Lower leg skin (tissue), 4 donors: ENCODE measurements at regions not wholly inside any gene's neighbourhood (a gene's known extent, or its start where the extent isn't known, plus 50 kb on each side); places are given as distances from the start of the nearest gene placed in this dataset.

Source experiments
- DNase-seq, 2 donors: peaks; one replicate each; pipeline ENCODE4 v3.0.0-alpha.2; 2019; ENCODE audit warnings: low spot score in 2 of 2
- H3K4me3 ChIP-seq: fragments of 200-600 bp; sonication (generic); 2 replicates; pipeline ENCODE4 v1.5.1; 2017; ENCODE audit warnings: mild to moderate bottlenecking, low read depth; ENCODE audit not compliant: poor library complexity, severe bottlenecking
- CTCF ChIP-seq, 3 donors: fragments of 450-650 bp; IDR thresholded peaks; one replicate each; pipeline ENCODE4 v1.5.1; 2016; ENCODE audit warnings: antibody characterized with exemption in 3 of 3, mild to moderate bottlenecking in 3 of 3, moderate library complexity in 2 of 3
- POLR2A ChIP-seq, 2 donors: fragments of 450-650 bp; IDR thresholded peaks; one replicate each; pipeline ENCODE4 v1.6.1; 2016 to 2017; ENCODE audit warnings: antibody characterized with exemption in 2 of 2, mild to moderate bottlenecking in 1 of 2, moderate library complexity in 1 of 2
- WGBS, 2 donors: methylation state at CpG; one replicate each; pipeline ENCODE4 v1.1.5; 2018; 5-methylcytosine and 5-hydroxymethylcytosine counted together
- intact Hi-C: fragments of 100-400 bp; cut with DNase I; formaldehyde crosslinking; loops from one replicate; pipeline ENCODE4 v1.15.0; 2023; ENCODE audit warnings: low total_unique reads

- DNase-seq, result no peak
- intact Hi-C loops, result no loop called here
- no peak for TF ChIP-seq CTCF (IDR thresholded peaks at IDR 0.05)
- no peak for TF ChIP-seq POLR2A (IDR thresholded peaks at IDR 0.05)
- 47 to 76% methylated on average over 2 of the region's 2 CpGs for WGBS, 2 donors
- H3K4me3 ChIP-seq, result no peak overlapping the region
Observed at GRCh38 chr5:99258819-99259218, 330.0 kb upstream of the CHD1 start.

DNA sequence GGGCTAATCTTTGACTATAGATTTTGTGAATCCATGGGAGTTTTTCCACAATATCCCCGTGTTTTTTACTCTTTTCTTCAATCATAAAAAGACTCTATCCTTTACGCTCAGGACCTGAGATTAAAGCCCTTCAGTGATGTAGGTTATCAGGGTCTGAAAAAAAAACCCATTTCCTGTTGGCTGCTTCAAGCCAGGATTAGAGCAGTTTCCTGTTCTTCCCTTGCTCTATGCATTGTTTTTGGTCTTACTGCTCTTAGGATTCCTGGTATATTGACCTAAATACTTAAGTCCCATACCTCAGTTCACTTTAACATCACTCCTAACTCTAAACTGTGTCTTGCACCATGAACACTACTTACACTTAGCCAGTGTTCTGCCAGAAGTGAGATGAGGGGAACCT is 319.3 kb upstream of the CHD1 start:
- DNase-seq, result no peak
- WGBS, 2 donors, result 53 to 68% methylated on average over 2 of the region's 2 CpGs
- H3K4me3 ChIP-seq, result no peak overlapping the region
- intact Hi-C loops, result no loop called here
- TF ChIP-seq POLR2A (IDR thresholded peaks at IDR 0.05) (no peak), CTCF (IDR thresholded peaks at IDR 0.05) (no peak)

- no peak for DNase-seq
- intact Hi-C loops, result no loop called here
- no peak overlapping the region for H3K4me3 ChIP-seq
- 50 to 53% methylated on average over 4 of the region's 4 CpGs for WGBS, 2 donors
- TF ChIP-seq CTCF (IDR thresholded peaks at IDR 0.05), result no peak
- no peak for TF ChIP-seq POLR2A (IDR thresholded peaks at IDR 0.05)
Observed at GRCh38 chr5:99247346-99247745, 318.5 kb upstream of the CHD1 start.

DNA sequence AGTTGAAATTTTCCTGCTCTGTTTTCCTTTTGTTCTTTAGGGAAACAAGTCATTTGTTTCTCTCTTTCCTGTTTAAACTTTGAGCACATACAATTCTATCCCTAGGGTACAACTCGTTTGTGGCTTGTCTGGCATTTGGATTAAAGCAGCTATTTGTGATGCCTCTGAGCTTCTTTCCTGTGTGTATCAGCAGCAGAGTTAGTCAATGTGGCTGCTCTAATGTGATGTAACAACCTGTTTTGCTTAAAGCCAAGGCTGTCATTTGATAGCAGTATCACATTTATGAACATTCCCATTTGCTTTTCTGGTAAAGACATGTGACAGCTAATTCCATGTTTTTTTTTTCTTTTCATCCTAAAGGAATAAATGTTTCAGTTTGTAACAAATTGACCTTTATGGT is 314.3 kb upstream of the CHD1 start:
- no peak for TF ChIP-seq POLR2A (IDR thresholded peaks at IDR 0.05)
- TF ChIP-seq CTCF (IDR thresholded peaks at IDR 0.05), result no peak
- no peak for DNase-seq
- intact Hi-C loops, result no loop called here
- 10 to 11% methylated on average over 1 of the region's 1 CpG for WGBS, 2 donors
- no peak overlapping the region for H3K4me3 ChIP-seq

GRCh38 chr5:99239826-99240360 is 311.1 kb upstream of the CHD1 start:
- no peak for DNase-seq
- TF ChIP-seq CTCF (IDR thresholded peaks at IDR 0.05) (no peak), POLR2A (IDR thresholded peaks at IDR 0.05) (no peak)
- H3K4me3 ChIP-seq, result no peak overlapping the region
- intact Hi-C loops, result no loop called here
- 91 to 92% methylated on average over 3 of the region's 3 CpGs for WGBS, 2 donors

DNA sequence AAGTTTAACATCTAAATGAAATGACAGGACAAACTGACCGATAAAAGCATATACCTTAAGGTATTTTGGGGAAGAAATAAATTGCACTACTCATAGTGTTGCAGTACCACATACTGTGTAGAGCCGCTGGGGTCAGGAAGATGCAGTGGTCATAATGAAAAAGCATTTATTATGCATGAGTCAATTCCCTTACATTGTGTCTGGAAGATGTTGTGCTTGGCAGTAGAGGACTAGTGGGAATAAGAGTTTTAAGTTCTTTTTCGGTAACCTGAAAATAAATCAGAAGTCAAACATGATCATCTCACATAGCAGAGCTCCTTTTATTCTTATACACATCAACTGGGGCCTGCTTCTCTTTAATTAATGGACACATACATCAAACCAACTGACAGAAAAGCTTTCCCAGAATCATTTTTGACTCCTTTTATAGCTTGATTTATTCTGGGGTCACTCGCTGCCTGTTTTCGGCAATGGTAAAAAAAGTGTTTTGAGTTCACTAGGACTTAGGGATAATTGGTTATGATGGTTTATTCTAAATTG is 262.5 kb upstream of the CHD1 start:
- no peak overlapping the region for H3K4me3 ChIP-seq
- DNase-seq, result no peak
- TF ChIP-seq CTCF (IDR thresholded peaks at IDR 0.05) (no peak), POLR2A (IDR thresholded peaks at IDR 0.05) (no peak)
- WGBS, 2 donors, result 51 to 52% methylated on average over 5 of the region's 5 CpGs
- intact Hi-C loops, result no loop called here
